Vagina (tissue), 2 donors: ENCODE measurements at regions not wholly inside any gene's neighbourhood (a gene's known extent, or its start where the extent isn't known, plus 50 kb on each side); places are given as distances from the start of the nearest gene placed in this dataset.

Experiments used
- POLR2A ChIP-seq, 2 donors: fragments of 450-650 bp; IDR thresholded peaks; one replicate each; pipeline ENCODE4 v1.6.1; 2017; ENCODE audit warnings: antibody characterized with exemption in 2 of 2, mild to moderate bottlenecking in 2 of 2, moderate library complexity in 2 of 2
- TF ChIP-seq, protein P1 (sequence below), 3 experiments: fragments of 450-650 bp in 2 of 3; fragments of 200-600 bp in 1 of 3; sonication (generic) in 1 of 3; IDR thresholded peaks; one replicate each; pipeline ENCODE4 v1.5.1; 2017 to 2019; ENCODE audit warnings: antibody characterized with exemption in 3 of 3, mild to moderate bottlenecking in 2 of 3, moderate library complexity in 2 of 3

DNA sequence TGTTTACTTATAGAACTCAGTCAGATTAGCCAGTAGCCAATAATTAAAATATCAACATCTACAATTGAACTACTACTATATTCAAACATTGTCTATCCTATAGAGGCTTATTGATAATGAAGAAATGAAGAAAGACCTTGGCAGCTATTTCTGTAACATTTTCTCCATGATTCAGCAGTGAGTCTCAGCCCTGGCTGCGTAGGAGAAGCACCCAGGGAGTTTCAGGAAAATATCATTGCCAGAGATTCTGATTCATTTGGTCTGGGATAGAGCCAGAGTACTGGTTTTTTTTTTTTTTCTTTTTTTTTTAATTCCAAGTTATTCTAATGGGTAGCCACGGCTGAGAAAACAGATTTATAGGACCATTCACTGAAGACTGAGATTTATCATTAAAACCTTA, 404.8 kb downstream of the TXNL1 start:
- TF ChIP-seq, protein P1, sequence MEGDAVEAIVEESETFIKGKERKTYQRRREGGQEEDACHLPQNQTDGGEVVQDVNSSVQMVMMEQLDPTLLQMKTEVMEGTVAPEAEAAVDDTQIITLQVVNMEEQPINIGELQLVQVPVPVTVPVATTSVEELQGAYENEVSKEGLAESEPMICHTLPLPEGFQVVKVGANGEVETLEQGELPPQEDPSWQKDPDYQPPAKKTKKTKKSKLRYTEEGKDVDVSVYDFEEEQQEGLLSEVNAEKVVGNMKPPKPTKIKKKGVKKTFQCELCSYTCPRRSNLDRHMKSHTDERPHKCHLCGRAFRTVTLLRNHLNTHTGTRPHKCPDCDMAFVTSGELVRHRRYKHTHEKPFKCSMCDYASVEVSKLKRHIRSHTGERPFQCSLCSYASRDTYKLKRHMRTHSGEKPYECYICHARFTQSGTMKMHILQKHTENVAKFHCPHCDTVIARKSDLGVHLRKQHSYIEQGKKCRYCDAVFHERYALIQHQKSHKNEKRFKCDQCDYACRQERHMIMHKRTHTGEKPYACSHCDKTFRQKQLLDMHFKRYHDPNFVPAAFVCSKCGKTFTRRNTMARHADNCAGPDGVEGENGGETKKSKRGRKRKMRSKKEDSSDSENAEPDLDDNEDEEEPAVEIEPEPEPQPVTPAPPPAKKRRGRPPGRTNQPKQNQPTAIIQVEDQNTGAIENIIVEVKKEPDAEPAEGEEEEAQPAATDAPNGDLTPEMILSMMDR (IDR thresholded peaks at IDR 0.05), result no peak
- TF ChIP-seq POLR2A (IDR thresholded peaks at IDR 0.05), result no peak
